CD4-positive, alpha-beta T cell treated with Interleukin-17A for 4 hours (primary cell): ENCODE measurements at regions not wholly inside any gene's neighbourhood (a gene's known extent, or its start where the extent isn't known, plus 50 kb on each side); places are given as distances from the start of the nearest gene placed in this dataset.

Experiments used
- DNase-seq: peaks from one replicate; pipeline ENCODE4 v3.0.0-alpha.2; 2020; ENCODE audit warnings: mixed read lengths

DNA sequence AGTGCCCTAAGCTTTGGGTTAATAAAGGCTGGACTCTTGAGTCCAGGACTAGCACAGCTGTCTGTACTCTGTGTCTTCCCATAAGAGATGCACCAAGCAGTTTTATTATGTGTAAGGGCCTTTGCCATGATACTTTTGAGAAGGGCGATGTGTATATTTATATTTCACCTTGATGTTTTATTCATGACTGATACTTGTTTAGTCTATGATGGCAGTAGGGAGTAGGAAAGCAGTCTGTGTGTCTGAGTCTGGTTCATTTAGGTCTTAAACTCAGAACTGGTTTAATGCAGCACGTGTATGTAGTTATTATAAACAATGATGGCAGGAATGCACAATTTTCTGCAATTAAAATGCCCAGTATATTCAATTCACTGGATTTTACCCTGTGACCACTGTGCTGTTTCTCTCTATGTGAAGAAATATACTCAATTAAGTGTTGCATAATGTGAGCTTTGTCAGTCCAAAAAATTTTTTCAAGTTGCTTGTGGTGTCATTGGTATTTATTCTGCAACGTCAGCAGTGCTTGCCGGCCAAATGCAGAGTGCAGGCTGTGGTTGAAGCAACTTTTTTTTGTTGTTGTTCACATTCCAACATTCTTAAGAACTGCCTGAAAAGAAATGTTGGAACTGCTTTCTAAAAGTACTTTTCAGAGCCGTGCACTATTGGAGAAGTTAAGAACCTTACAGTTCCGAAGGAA, 423.7 kb upstream of the SEMA6D start:
- DNase-seq = no peak

GRCh38 chr15:47294765-47295259, 422.5 kb upstream of the SEMA6D start:
- DNase-seq = no peak

DNA sequence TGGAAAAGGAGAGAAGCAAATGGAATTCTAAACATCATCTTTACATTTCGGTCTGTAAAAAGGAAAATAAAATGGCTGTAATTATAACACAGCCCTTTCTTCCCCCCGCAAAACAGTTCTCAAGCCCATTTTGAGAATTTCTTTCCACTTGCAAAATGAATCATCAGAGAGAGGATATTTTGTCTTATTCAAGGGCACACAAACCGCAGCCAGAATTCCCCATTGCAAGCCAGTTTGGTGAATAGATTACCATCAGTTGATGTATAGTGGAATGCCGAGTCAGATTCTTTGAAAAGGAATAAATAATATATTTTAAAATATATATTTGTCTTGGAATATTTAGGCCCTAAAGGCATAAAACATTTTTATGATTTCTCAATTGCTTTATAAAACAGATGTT, 420.4 kb upstream of the SEMA6D start:
- DNase-seq = no peak

GRCh38 chr15:47299846-47300434, 417.4 kb upstream of the SEMA6D start:
- DNase-seq = no peak

DNA sequence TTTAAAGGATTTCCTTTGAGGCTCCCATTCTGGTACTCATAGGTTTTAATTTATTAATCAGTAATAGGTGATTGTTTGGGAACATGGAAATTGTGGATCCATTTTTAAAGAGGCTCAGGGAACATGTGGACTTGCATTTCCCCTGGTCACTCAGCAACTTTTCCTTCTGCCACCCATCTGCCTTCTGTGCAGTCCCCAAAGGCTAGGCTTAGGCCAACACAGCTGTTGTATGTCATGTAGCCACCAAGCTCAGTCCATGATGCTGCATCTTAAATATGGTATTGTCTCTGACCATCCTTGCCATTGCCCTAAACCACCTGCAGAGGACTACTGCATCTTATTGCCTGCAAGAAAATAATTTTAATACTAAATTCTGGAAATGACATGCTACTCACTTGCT, 416.7 kb upstream of the SEMA6D start:
- no peak for DNase-seq

- no peak for DNase-seq
Measured at GRCh38 chr15:47301481-47301880, 415.8 kb upstream of the SEMA6D start.

DNA sequence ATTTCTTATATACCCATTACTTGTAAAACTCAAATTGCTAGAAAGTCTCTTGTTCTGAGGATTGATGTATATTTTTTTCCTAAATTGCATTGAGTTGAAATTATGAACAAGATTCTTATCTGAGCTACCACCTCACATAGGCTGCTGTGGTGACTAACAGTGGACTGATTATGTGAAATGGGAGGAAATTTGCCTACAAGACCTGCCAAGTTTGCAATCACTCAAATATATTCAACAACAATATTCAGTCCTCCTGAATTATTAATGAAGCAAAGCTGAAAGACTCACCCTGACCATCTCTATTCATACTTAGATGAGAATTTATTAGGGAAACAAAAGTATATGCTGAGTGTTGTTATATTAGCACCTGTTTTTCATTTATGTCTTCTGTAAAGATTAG, 412.6 kb upstream of the SEMA6D start:
- DNase-seq = no peak

GRCh38 chr15:47312161-47312560, 405.1 kb upstream of the SEMA6D start:
- DNase-seq = no peak

GRCh38 chr15:47326410-47327333, 390.6 kb upstream of the SEMA6D start:
- no peak for DNase-seq

GRCh38 chr15:47331829-47332393, 385.4 kb upstream of the SEMA6D start:
- DNase-seq = no peak

- no peak for DNase-seq
Measured at GRCh38 chr15:47332481-47332880, 384.8 kb upstream of the SEMA6D start.

DNA sequence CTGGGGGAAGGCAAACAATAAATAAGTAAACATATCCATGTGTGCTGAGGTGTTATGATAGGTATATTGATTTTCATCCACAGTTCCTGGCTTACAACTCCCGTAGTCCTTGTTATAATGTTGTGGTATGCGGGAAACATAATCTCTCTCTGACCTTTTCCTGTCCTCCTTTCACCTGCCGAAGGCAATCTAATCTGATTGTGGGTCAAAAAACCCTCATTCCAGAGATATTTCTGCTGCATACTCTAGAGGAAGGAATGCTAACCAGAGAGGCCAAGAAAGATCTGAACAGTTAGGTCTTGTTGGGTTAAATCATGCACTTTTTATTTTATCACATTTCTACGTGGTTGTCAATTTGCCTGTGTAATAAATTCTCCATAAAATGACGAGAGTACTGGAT, 383.6 kb upstream of the SEMA6D start:
- DNase-seq = no peak

DNA sequence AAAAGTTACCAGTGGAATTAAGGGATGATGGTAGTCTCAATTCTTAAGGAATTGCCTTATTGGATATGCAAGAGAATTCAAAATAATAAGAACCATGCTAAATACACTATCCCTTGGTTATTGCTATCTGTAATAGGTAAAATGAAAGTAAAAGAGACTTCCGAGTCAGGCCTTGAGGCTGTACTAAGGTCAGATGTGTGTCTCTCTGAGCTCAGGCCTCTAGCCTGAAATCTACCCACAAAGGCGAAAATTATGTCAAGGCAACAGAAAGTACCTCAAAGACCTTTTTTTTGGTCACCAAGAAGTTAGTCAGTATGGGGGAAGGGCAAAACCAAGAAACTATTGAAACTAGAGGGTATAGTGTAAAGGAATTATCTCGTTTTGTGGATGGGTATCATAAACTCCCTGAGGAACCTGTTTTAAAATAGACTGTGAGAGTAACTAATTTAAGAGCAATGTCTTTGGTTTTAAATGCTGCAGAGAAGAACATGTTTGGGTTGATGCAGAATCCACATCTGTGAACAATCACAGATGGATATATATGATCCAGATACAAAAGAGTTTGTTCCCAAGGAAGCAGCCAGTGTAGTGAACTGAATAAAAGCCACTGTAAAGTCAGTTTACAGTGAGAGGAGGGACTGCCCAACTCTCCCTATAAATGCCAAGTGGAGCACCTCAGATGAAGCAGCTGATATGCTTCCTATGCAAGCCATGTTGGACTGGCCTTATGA, 382.3 kb upstream of the SEMA6D start:
- DNase-seq = no peak

DNA sequence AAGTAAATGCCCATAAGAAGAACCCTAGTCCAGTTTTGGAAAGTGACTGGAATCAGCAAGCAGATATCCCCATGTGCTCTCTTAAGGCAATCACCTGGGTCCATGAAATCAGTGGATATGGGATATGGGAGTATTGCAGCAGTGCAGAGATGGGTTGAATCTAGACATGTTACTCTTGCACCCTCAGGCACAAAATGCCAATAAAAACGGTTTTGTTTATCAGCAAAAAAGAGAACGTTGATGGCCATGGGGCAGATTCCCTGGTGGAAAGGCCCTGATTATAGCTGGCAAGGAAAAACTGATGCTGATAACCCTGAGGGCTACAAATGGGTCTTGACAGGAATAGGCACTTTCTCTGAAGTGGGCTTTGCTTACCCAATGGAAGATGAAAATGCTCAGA, 380.2 kb upstream of the SEMA6D start:
- DNase-seq = no peak

GRCh38 chr15:47337836-47338235, 379.5 kb upstream of the SEMA6D start:
- DNase-seq = no peak

DNA sequence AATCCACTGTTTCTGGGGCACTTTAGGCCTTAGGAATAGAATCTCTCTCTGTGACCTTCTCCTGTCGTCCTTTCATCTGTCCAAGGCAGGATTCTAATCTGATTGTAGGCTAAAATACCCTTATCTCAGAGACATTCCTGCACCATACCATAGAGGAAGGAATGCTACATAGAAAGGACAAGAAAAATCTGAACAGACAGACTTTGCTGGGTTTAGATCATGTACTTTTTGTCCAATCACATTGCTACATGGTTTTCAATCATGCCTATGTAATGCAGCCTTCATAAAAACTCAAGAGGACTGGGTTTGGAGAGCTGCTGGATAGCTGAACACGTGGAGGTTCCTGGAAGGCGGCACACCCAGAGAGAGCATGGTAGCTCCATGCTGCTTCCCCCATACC, 378.5 kb upstream of the SEMA6D start:
- no peak for DNase-seq

DNA sequence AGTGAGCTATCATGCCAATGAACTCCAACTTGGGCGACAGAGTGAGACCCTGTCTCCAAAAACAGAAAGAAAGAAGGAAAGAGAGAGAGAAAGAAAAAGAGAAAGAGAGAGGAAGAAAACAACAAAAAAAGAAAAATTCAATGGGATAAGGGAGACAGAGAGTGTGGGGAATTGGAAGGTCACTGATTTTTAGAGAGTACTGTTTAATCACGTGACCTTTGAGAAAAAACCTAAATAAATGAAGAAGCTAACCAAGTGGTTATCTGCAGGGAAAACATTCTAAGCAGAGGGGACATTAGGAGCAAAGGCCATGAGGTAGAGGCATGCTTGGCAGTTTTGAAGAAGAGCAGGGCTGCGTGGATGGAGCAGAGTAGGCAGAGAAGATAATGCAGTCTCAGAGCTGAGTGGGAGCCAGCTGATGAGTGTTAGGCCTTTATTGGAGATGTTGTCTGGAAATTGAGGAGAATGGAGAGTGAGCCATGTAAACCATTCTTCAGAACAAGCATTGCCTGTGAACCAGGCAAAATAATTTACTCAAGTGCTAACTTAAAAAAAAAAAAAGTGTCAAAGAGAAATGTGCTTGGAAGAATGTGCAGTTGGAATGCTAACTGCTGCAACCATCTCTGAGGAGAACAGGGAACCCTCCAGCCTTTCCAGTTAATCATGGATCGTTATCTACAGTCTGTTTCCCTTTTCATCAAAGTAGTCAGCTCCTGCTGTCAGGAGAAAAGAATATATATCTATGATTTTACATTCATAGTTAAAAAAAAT, 377.3 kb upstream of the SEMA6D start:
- no peak for DNase-seq

DNA sequence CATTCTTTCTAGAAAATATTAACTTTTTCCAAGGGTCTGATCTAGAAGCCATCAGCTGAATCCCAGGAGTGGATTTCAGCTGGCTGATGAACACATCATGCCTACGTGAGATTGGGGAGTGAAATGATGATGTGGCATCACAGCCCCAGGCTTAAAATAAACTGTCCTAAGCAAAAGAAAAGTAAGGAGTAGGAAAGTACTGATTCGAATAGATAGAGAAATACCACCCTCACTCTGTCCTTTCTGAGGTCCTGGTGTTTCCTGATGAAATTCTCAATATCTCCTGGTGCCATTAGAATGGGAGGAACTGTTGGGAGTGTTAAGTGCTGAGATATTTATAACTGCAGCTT, 376.8 kb upstream of the SEMA6D start:
- DNase-seq = no peak

GRCh38 chr15:47349179-47349578, 368.1 kb upstream of the SEMA6D start:
- no peak for DNase-seq

- no peak for DNase-seq
Measured at GRCh38 chr15:47351501-47351900, 365.8 kb upstream of the SEMA6D start.

- DNase-seq = no peak
Measured at GRCh38 chr15:47352217-47352616, 365.1 kb upstream of the SEMA6D start.

DNA sequence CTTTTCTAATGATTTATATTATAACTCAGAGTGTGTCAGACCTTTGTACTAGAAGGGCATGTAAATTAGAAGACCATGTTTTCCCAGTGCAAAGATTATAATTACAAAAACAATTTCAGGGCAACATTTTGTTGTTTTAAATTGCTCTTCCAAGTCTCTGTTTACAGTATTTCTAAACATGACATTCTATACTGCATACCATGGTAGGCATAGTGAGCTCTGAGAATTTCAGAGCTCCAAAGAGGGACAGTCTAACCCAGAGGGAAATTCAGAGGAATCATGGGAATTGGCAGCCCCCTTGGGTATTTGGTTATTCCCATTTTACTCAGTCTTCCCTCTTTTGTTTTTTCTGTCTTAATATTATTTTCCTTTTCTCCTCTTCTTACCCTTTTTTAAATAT, 361.5 kb upstream of the SEMA6D start:
- no peak for DNase-seq
